ENCODE measurements at regions not wholly inside any gene's neighbourhood (a gene's known extent, or its start where the extent isn't known, plus 50 kb on each side); places are given as distances from the start of the nearest gene placed in this dataset.

GRCh38 chr13:90105276-90105675 is 1242.2 kb upstream of the MIR17HG start:
- H3K4me1 ChIP-seq (ENCODE audit: control insufficient read depth, insufficient read depth, low read length, poor library complexity, severe bottlenecking): no peaks in the 10 kb centered on the region
- H3K36me3 ChIP-seq (ENCODE audit: control insufficient read depth, insufficient read depth, low read length): no peaks in the 10 kb centered on the region
- H3K4me1 Mint-ChIP-seq: no peaks in the 10 kb centered on the region
- H3K27me3 ChIP-seq (ENCODE audit: control insufficient read depth, insufficient read depth, low read length): no peaks in the 10 kb centered on the region
- no peak overlapping the region for H3K4me3 ChIP-seq (ENCODE audit: low read depth, low read length)
- no peaks in the 10 kb centered on the region for H3K27me3 Mint-ChIP-seq
- H3K36me3 Mint-ChIP-seq: no peaks in the 10 kb centered on the region
- H3K9me3 ChIP-seq (ENCODE audit: control insufficient read depth in 2 of 2, low read length in 2 of 2): peaks cover 3 to 5% of the 10 kb centered on the region in 2 experiments
- DNase-seq (no peak), ATAC-seq (ENCODE audit: low read depth in 2 of 2) (no peak)
- no peak overlapping the region for H3K27ac ChIP-seq (ENCODE audit: insufficient read depth, low read length, poor library complexity, severe bottlenecking)
- H3K4me3 Mint-ChIP-seq: no peak overlapping the region
- peaks cover 3 to 28% (median 12%) of the 10 kb centered on the region in 7 donors for H3K9me3 Mint-ChIP-seq
- H3K27ac Mint-ChIP-seq: no peak overlapping the region

- no peak for DNase-seq
Measured at GRCh38 chr13:90105849-90106496, 1241.5 kb upstream of the MIR17HG start.

GRCh38 chr13:90107661-90108060 is 1239.8 kb upstream of the MIR17HG start:
- Histone ChIP-seq H3K27me3 (ENCODE audit: control insufficient read depth, insufficient read depth, low read length) (no peaks in the 10 kb centered on the region), H3K4me3 (ENCODE audit: low read depth, low read length) (no peak overlapping the region), H3K36me3 (ENCODE audit: control insufficient read depth, insufficient read depth, low read length) (no peaks in the 10 kb centered on the region), H3K4me1 (ENCODE audit: control insufficient read depth, insufficient read depth, low read length, poor library complexity, severe bottlenecking) (no peaks in the 10 kb centered on the region), H3K9me3 (ENCODE audit: control insufficient read depth in 2 of 2, low read length in 2 of 2) (peaks cover 3 to 5% of the 10 kb centered on the region in 2 experiments), H3K27ac (ENCODE audit: insufficient read depth, low read length, poor library complexity, severe bottlenecking) (no peak overlapping the region)
- DNase-seq (no peak), ATAC-seq (ENCODE audit: low read depth in 2 of 2) (no peak)
- Mint-ChIP-seq H3K27me3 (no peaks in the 10 kb centered on the region), H3K36me3 (no peaks in the 10 kb centered on the region), H3K27ac (no peak overlapping the region), H3K4me1 (no peaks in the 10 kb centered on the region), H3K9me3 (peaks cover 0 to 27% (median 7%) of the 10 kb centered on the region in 7 donors), H3K4me3 (no peak overlapping the region)

More at GRCh38 chr13:90105849-90106496, 1241.5 kb upstream of the MIR17HG start:
- Histone ChIP-seq H3K4me3 (ENCODE audit: low read depth, low read length) (no peak overlapping the region), H3K27me3 (ENCODE audit: control insufficient read depth, insufficient read depth, low read length) (no peaks in the 10 kb centered on the region), H3K4me1 (ENCODE audit: control insufficient read depth, insufficient read depth, low read length, poor library complexity, severe bottlenecking) (no peaks in the 10 kb centered on the region), H3K36me3 (ENCODE audit: control insufficient read depth, insufficient read depth, low read length) (no peaks in the 10 kb centered on the region), H3K27ac (ENCODE audit: insufficient read depth, low read length, poor library complexity, severe bottlenecking) (no peak overlapping the region), H3K9me3 (ENCODE audit: control insufficient read depth in 2 of 2, low read length in 2 of 2) (peaks cover 3 to 5% of the 10 kb centered on the region in 2 experiments)
- no peaks in the 10 kb centered on the region for H3K36me3 Mint-ChIP-seq
- peaks cover 3 to 26% (median 13%) of the 10 kb centered on the region in 7 donors for H3K9me3 Mint-ChIP-seq
- H3K27me3 Mint-ChIP-seq: no peaks in the 10 kb centered on the region
- no peak for ATAC-seq (ENCODE audit: low read depth in 2 of 2)
- no peak overlapping the region for H3K4me3 Mint-ChIP-seq
- no peak overlapping the region for H3K27ac Mint-ChIP-seq
- no peaks in the 10 kb centered on the region for H3K4me1 Mint-ChIP-seq

GRCh38 chr13:90108547-90108946 is 1238.9 kb upstream of the MIR17HG start:
- H3K27ac Mint-ChIP-seq: no peak overlapping the region
- Histone ChIP-seq H3K4me1 (ENCODE audit: control insufficient read depth, insufficient read depth, low read length, poor library complexity, severe bottlenecking) (no peaks in the 10 kb centered on the region), H3K4me3 (ENCODE audit: low read depth, low read length) (no peak overlapping the region), H3K27me3 (ENCODE audit: control insufficient read depth, insufficient read depth, low read length) (no peaks in the 10 kb centered on the region), H3K36me3 (ENCODE audit: control insufficient read depth, insufficient read depth, low read length) (no peaks in the 10 kb centered on the region), H3K9me3 (ENCODE audit: control insufficient read depth in 2 of 2, low read length in 2 of 2) (peaks cover 3 to 5% of the 10 kb centered on the region in 2 experiments), H3K27ac (ENCODE audit: insufficient read depth, low read length, poor library complexity, severe bottlenecking) (no peak overlapping the region)
- no peak overlapping the region for H3K4me3 Mint-ChIP-seq
- peaks cover 0 to 32% (median 7%) of the 10 kb centered on the region in 7 donors for H3K9me3 Mint-ChIP-seq
- no peaks in the 10 kb centered on the region for H3K27me3 Mint-ChIP-seq
- ATAC-seq (ENCODE audit: low read depth in 2 of 2) (no peak), DNase-seq (no peak)
- no peaks in the 10 kb centered on the region for H3K4me1 Mint-ChIP-seq
- H3K36me3 Mint-ChIP-seq: no peaks in the 10 kb centered on the region

GRCh38 chr13:90116121-90116520 is 1231.4 kb upstream of the MIR17HG start:
- no peak overlapping the region for H3K4me3 ChIP-seq (ENCODE audit: low read depth, low read length)
- H3K27ac Mint-ChIP-seq: peak overlapping the region in 1 of 3 donors; percentile 14
- peaks cover 0 to 3% of the 10 kb centered on the region in 2 experiments for H3K9me3 ChIP-seq (ENCODE audit: control insufficient read depth in 2 of 2, low read length in 2 of 2)
- H3K4me1 ChIP-seq (ENCODE audit: control insufficient read depth, insufficient read depth, low read length, poor library complexity, severe bottlenecking): no peaks in the 10 kb centered on the region
- H3K9me3 Mint-ChIP-seq: peaks cover 0 to 27% (median 10%) of the 10 kb centered on the region in 7 donors
- H3K4me3 Mint-ChIP-seq: no peak overlapping the region
- H3K27me3 ChIP-seq (ENCODE audit: control insufficient read depth, insufficient read depth, low read length): no peaks in the 10 kb centered on the region
- peaks cover 4% of the 10 kb centered on the region for H3K27me3 Mint-ChIP-seq
- H3K27ac ChIP-seq (ENCODE audit: insufficient read depth, low read length, poor library complexity, severe bottlenecking): no peak overlapping the region
- DNase-seq (no peak), ATAC-seq (ENCODE audit: low read depth in 2 of 2) (no peak)
- no peaks in the 10 kb centered on the region for H3K36me3 ChIP-seq (ENCODE audit: control insufficient read depth, insufficient read depth, low read length)
- no peaks in the 10 kb centered on the region for H3K4me1 Mint-ChIP-seq
- H3K36me3 Mint-ChIP-seq: no peaks in the 10 kb centered on the region

- H3K4me3 Mint-ChIP-seq: no peak overlapping the region
- no peak for DNase-seq
- H3K4me1 ChIP-seq (ENCODE audit: control insufficient read depth, insufficient read depth, low read length, poor library complexity, severe bottlenecking): no peaks in the 10 kb centered on the region
- no peak overlapping the region for H3K27ac ChIP-seq (ENCODE audit: insufficient read depth, low read length, poor library complexity, severe bottlenecking)
- no peak overlapping the region for H3K4me3 ChIP-seq (ENCODE audit: low read depth, low read length)
- H3K9me3 Mint-ChIP-seq: peaks cover 0 to 21% (median 7%) of the 10 kb centered on the region in 7 donors
- peaks cover 0 to 3% of the 10 kb centered on the region in 2 experiments for H3K9me3 ChIP-seq (ENCODE audit: control insufficient read depth in 2 of 2, low read length in 2 of 2)
- H3K36me3 ChIP-seq (ENCODE audit: control insufficient read depth, insufficient read depth, low read length): no peaks in the 10 kb centered on the region
- H3K27me3 ChIP-seq (ENCODE audit: control insufficient read depth, insufficient read depth, low read length): no peaks in the 10 kb centered on the region
- H3K4me1 Mint-ChIP-seq: no peaks in the 10 kb centered on the region
- no peaks in the 10 kb centered on the region for H3K36me3 Mint-ChIP-seq
- peaks cover 4% of the 10 kb centered on the region for H3K27me3 Mint-ChIP-seq
- ATAC-seq (ENCODE audit: low read depth in 2 of 2): no peak
- H3K27ac Mint-ChIP-seq: no peak overlapping the region
Measured at GRCh38 chr13:90118467-90119071, 1228.9 kb upstream of the MIR17HG start.

- DNase-seq (no peak), ATAC-seq (ENCODE audit: low read depth in 2 of 2) (no peak)
- no peaks in the 10 kb centered on the region for H3K27me3 ChIP-seq (ENCODE audit: control insufficient read depth, insufficient read depth, low read length)
- Mint-ChIP-seq H3K9me3 (peaks cover 0 to 12% (median 5%) of the 10 kb centered on the region in 7 donors), H3K4me3 (no peak overlapping the region), H3K27ac (no peak overlapping the region), H3K36me3 (no peaks in the 10 kb centered on the region), H3K27me3 (peaks cover 4% of the 10 kb centered on the region), H3K4me1 (no peaks in the 10 kb centered on the region)
- no peak overlapping the region for H3K27ac ChIP-seq (ENCODE audit: insufficient read depth, low read length, poor library complexity, severe bottlenecking)
- H3K4me3 ChIP-seq (ENCODE audit: low read depth, low read length): no peak overlapping the region
- H3K9me3 ChIP-seq (ENCODE audit: control insufficient read depth in 2 of 2, low read length in 2 of 2): peaks cover 0 to 4% of the 10 kb centered on the region in 2 experiments
- no peaks in the 10 kb centered on the region for H3K4me1 ChIP-seq (ENCODE audit: control insufficient read depth, insufficient read depth, low read length, poor library complexity, severe bottlenecking)
- no peaks in the 10 kb centered on the region for H3K36me3 ChIP-seq (ENCODE audit: control insufficient read depth, insufficient read depth, low read length)
Measured at GRCh38 chr13:90120026-90120425, 1227.5 kb upstream of the MIR17HG start.

GRCh38 chr13:90121784-90122183 is 1225.7 kb upstream of the MIR17HG start:
- ATAC-seq (ENCODE audit: low read depth in 2 of 2): no peak
- H3K9me3 Mint-ChIP-seq: peaks cover 0 to 12% (median 3%) of the 10 kb centered on the region in 7 donors
- no peak overlapping the region for H3K4me3 Mint-ChIP-seq
- Histone ChIP-seq H3K27ac (ENCODE audit: insufficient read depth, low read length, poor library complexity, severe bottlenecking) (no peak overlapping the region), H3K27me3 (ENCODE audit: control insufficient read depth, insufficient read depth, low read length) (no peaks in the 10 kb centered on the region), H3K4me1 (ENCODE audit: control insufficient read depth, insufficient read depth, low read length, poor library complexity, severe bottlenecking) (no peaks in the 10 kb centered on the region), H3K9me3 (ENCODE audit: control insufficient read depth in 2 of 2, low read length in 2 of 2) (peaks cover 0 to 4% of the 10 kb centered on the region in 2 experiments), H3K4me3 (ENCODE audit: low read depth, low read length) (no peak overlapping the region), H3K36me3 (ENCODE audit: control insufficient read depth, insufficient read depth, low read length) (no peaks in the 10 kb centered on the region)
- no peak for DNase-seq
- H3K36me3 Mint-ChIP-seq: no peaks in the 10 kb centered on the region
- H3K27me3 Mint-ChIP-seq: no peaks in the 10 kb centered on the region
- H3K27ac Mint-ChIP-seq: peak overlapping the region in 1 of 3 donors; percentile 44
- no peaks in the 10 kb centered on the region for H3K4me1 Mint-ChIP-seq

Measured in CD4-positive, CD25-positive, alpha-beta regulatory T cell (primary cell).